HCT116 (cell line): ENCODE measurements at regions not wholly inside any gene's neighbourhood (a gene's known extent, or its start where the extent isn't known, plus 50 kb on each side); places are given as distances from the start of the nearest gene placed in this dataset.

Source experiments
- ATAC-seq: fragments of 200-7000 bp; cut with Tn5 transposase; 2 replicates; pipeline ENCODE4 v1.9.1; 2020; ENCODE audit warnings: mild to moderate bottlenecking, moderate library complexity
- BruUV-seq: library from RNA; stranded (reverse); fragments of 400-500 nt; replicated peaks from 2 replicates; lab custom pipeline; 2021; lab: Mats Ljungman, UMichigan
- CTCF ChIA-PET: fragments of 300-600 bp; sonication (Branson Sonifier 250); formaldehyde crosslinking; loops from one replicate; lab custom pipeline; 2021; ENCODE audit warnings: antibody characterized with exemption; lab: Charles Lee
- POLR2A ChIA-PET: fragments of 300-600, 350-600 bp; sonication (Branson Sonifier 250); formaldehyde crosslinking; loops from one replicate; lab custom pipeline; 2021; ENCODE audit warnings: antibody characterized with exemption; lab: Charles Lee
- RAD21 ChIA-PET, 2 experiments: fragments of 300-600 bp; sonication (Branson Sonifier 250); formaldehyde crosslinking; loops; one replicate each; lab custom pipeline; 2023; ENCODE audit warnings: low total read pairs in 2 of 2; ENCODE audit not compliant: uncharacterized antibody in 2 of 2, unreplicated experiment in 2 of 2, low non-redundant PET in 1 of 2; lab: Charles Lee
- DNase-seq: peaks from one replicate; pipeline ENCODE4 v3.0.0-alpha.2; 2010; ENCODE audit warnings: low read depth, low spot score
- H2AFZ ChIP-seq: fragments of 200-600 bp; shearing (Covaris generic), sonication (generic); 2 replicates; pipeline ENCODE4 v1.6.1; 2017; ENCODE audit warnings: low read depth, mixed run types, mixed read lengths, antibody characterized with exemption, low read length; ENCODE audit not compliant: poor library complexity, severe bottlenecking
- H3K27ac ChIP-seq: 2 replicates; pipeline ENCODE4 v1.5.1; 2012; ENCODE audit warnings: low read depth, low read length
- H3K27me3 ChIP-seq: fragments of 200-600 bp; sonication (generic); 2 replicates; pipeline ENCODE4 v1.6.1; 2016; ENCODE audit warnings: mixed run types, low read length, mixed read lengths; ENCODE audit not compliant: insufficient read depth
- H3K36me3 ChIP-seq, 2 experiments: fragments of 200-500 bp in 1 of 2; fragments of 200-600 bp in 1 of 2; sonication (Bioruptor generic) in 1 of 2; sonication (generic) in 1 of 2; 2 replicates each; pipeline versions ENCODE4 v1.5.1 to v1.6.1; 2014 to 2016; ENCODE audit warnings: low read length in 2 of 2, inconsistent platforms in 1 of 2, mixed read lengths in 1 of 2, mixed run types in 1 of 2; ENCODE audit not compliant: insufficient read depth in 2 of 2, control insufficient read depth in 1 of 2
- H3K4me1 ChIP-seq, 2 experiments: fragments of 200-600 bp in 1 of 2; sonication (generic) in 1 of 2; 2 replicates each; pipeline versions ENCODE4 v1.5.1 to v1.6.1; 2012 to 2017; ENCODE audit warnings: low read length in 2 of 2, inconsistent platforms in 1 of 2, mild to moderate bottlenecking in 1 of 2, mixed read lengths in 1 of 2, mixed run types in 1 of 2, moderate library complexity in 1 of 2; ENCODE audit not compliant: insufficient read depth in 2 of 2, control insufficient read depth in 1 of 2
- H3K4me2 ChIP-seq: fragments of 200-600 bp; sonication (generic); 2 replicates; pipeline ENCODE4 v1.6.1; 2017; ENCODE audit warnings: mixed run types, low read length, mixed read lengths
- H3K4me3 ChIP-seq, 2 experiments: fragments of 200-600 bp in 1 of 2; sonication (generic) in 1 of 2; replicated peaks in 1 of 2; 2 replicates each; pipeline ENCODE4 v1.5.1; 2011 to 2016; ENCODE audit warnings: low read length in 2 of 2, control low read depth in 1 of 2, low read depth in 1 of 2, mild to moderate bottlenecking in 1 of 2, mixed read lengths in 1 of 2, mixed run types in 1 of 2
- H3K79me2 ChIP-seq: fragments of 200-600 bp; sonication (generic); 2 replicates; pipeline ENCODE4 v1.6.1; 2017; ENCODE audit warnings: mild to moderate bottlenecking, mixed run types, low read length, moderate library complexity, mixed read lengths; ENCODE audit not compliant: insufficient read depth
- H3K9ac ChIP-seq: fragments of 200-600 bp; sonication (generic); 2 replicates; pipeline ENCODE4 v1.6.1; 2016; ENCODE audit warnings: low read length, mixed read lengths
- H3K9me2 ChIP-seq: fragments of 200-600 bp; sonication (generic), shearing (Covaris generic); 2 replicates; pipeline ENCODE4 v1.6.1; 2017; ENCODE audit warnings: mixed run types, mild to moderate bottlenecking, moderate library complexity; ENCODE audit not compliant: insufficient read depth
- H3K9me3 ChIP-seq, 2 experiments: fragments of 200-500 bp in 1 of 2; fragments of 200-600 bp in 1 of 2; sonication (Bioruptor generic) in 1 of 2; sonication (generic) in 1 of 2; 2 replicates each; pipeline ENCODE4 v1.6.1; 2014 to 2017; ENCODE audit warnings: low read length in 2 of 2, mixed read lengths in 2 of 2, inconsistent platforms in 1 of 2, low read depth in 1 of 2, mild to moderate bottlenecking in 1 of 2, mixed run types in 1 of 2, moderate library complexity in 1 of 2; ENCODE audit not compliant: control insufficient read depth in 1 of 2, insufficient read depth in 1 of 2
- H4K20me1 ChIP-seq: fragments of 200-600 bp; sonication (generic), shearing (Covaris generic); 2 replicates; pipeline ENCODE4 v1.6.1; 2017; ENCODE audit warnings: mixed run types, mild to moderate bottlenecking, moderate library complexity; ENCODE audit not compliant: insufficient read depth
- CBX3 ChIP-seq: IDR thresholded peaks from 2 replicates; pipeline ENCODE4 v1.6.1; 2012; ENCODE audit warnings: low read depth
- CEBPB ChIP-seq: IDR thresholded peaks from 2 replicates; pipeline ENCODE4 v1.6.1; 2012; ENCODE audit warnings: low read depth
- EZH2phosphoT487 ChIP-seq: fragments of 200-600 bp; IDR thresholded peaks from 2 replicates; pipeline ENCODE4 v1.6.1; 2018; ENCODE audit warnings: antibody characterized with exemption, borderline replicate concordance
- JUND ChIP-seq: IDR thresholded peaks from 2 replicates; pipeline ENCODE4 v1.6.1; 2012
- POLR2A ChIP-seq: IDR thresholded peaks from 2 replicates; pipeline ENCODE4 v1.7.0; 2011; ENCODE audit warnings: borderline replicate concordance; ENCODE audit not compliant: insufficient read depth, insufficient read length; ENCODE audit errors: extremely low read depth
- RAD21 ChIP-seq: IDR thresholded peaks from 2 replicates; pipeline ENCODE4 v1.6.1; 2012; ENCODE audit warnings: low read depth, mild to moderate bottlenecking
- TCF7L2 ChIP-seq: IDR thresholded peaks from 2 replicates; pipeline ENCODE4 v1.7.0; 2011; ENCODE audit warnings: borderline replicate concordance, inconsistent platforms; ENCODE audit not compliant: insufficient read depth, insufficient read length; ENCODE audit errors: extremely low read depth
- YY1 ChIP-seq: IDR thresholded peaks from 2 replicates; pipeline ENCODE4 v1.6.1; 2011; ENCODE audit warnings: low read length, low read depth, moderate library complexity, mild to moderate bottlenecking; ENCODE audit not compliant: insufficient replicate concordance; ENCODE audit errors: extremely low read depth
- ZFX ChIP-seq: fragments of 450-650 bp; IDR thresholded peaks from 2 replicates; pipeline ENCODE4 v1.6.1; 2017
- intact Hi-C: fragments of 100-400 bp; cut with micrococcal nuclease; formaldehyde crosslinking; loops from 2 replicates; pipeline ENCODE4 v1.10.0; 2022
- TF ChIP-seq, protein P1 (sequence below): IDR thresholded peaks from 2 replicates; pipeline ENCODE4 v1.6.1; 2012
- TF ChIP-seq, protein P2 (sequence below): IDR thresholded peaks from 2 replicates; pipeline ENCODE4 v1.6.1; 2012; ENCODE audit warnings: low read depth
- TF ChIP-seq, protein P3 (sequence below): IDR thresholded peaks from 2 replicates; pipeline ENCODE4 v1.6.1; 2011; ENCODE audit warnings: mild to moderate bottlenecking, low read length, moderate library complexity; ENCODE audit not compliant: insufficient replicate concordance; ENCODE audit errors: extremely low read depth
- TF ChIP-seq, protein P4 (sequence below): IDR thresholded peaks from 2 replicates; pipeline ENCODE4 v1.6.1; 2012

DNA sequence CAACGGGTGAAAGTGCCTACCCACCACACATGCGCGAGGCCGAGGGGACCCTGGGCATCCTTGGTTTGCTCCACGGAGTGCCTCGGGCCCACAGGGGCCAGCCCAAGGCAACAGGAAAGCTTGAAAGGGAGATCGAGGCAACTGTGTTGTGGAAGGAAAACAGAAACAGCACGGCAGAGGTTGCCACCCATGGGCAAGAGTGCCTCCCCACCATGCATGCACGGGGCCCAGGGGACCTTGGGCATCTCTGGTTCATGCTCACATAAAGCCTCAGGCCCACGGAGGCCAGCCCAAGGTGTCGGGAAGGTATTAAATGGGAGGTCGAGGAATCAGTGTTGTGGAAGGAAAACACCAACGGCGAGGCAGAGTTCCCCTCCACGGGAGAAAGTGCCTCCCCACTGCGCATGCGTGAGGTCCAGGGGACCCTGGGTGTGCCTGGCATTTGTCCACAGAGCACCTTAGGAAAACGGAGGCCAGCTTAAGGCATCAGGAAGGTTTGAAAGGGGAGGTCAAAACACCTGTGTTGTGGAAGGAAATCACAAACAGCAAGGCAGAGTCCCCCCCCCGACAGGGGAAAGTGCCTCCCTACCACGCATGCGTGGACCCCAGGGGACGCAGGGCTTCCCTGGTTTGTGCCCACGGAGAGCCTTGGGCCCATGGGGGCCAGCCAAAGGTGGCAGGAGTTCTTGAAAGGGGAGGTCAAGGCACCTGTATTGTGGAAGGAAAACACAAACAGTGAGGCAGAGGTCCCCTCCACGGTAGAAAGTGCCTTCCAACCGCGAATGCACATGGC, 367.3 kb downstream of the ALG10 start:
- ChIA-PET RAD21 (no interaction called here), POLR2A (no interaction called here)
- no TSS peak for BruUV-seq

DNA sequence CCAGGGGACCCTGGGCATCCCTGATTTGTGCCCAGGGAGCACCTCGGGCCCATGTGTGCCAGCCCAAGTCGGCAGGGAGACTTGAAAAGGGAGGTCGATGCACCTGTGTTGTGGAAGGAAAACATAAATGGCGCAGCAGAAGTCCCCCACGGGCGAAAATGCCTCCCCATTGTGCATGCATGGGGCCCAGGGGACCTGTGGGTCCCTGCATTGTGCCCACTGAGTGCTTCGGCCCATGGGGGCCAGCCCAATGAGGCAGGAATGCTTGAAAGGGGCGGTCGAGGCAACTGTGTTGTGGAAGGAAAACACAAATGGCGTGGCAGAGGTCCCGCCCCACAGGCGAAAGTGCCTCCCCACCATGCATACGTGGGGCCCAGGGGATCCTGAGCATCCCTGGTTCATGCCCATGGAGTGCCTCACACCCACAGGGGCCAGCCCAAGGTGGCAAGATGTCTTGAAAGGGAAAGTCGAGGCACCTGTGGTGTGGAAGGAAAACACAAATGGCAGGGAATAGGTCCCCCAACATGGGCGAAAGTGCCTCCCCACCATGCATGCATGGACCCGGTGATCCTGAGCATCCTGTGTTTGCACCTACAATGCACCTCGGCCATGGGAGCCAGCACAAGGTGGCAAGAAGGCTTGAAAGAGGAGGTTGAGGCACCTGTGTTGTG, 368.0 kb downstream of the ALG10 start:
- no peaks in the 10 kb centered on the region for H3K9me3 ChIP-seq
- H3K27me3 ChIP-seq, result no peaks in the 10 kb centered on the region
- H3K79me2 ChIP-seq, result no peaks in the 10 kb centered on the region
- no peaks in the 10 kb centered on the region for H3K36me3 ChIP-seq
- H3K27ac ChIP-seq, result no peak overlapping the region
- DNase-seq (no peak), ATAC-seq (no peak)
- BruUV-seq, result no TSS peak
- H4K20me1 ChIP-seq, result no peaks in the 10 kb centered on the region
- no peaks in the 10 kb centered on the region for H3K4me1 ChIP-seq
- intact Hi-C loops, result no loop called here
- H2AFZ ChIP-seq, result no peak overlapping the region
- CTCF ChIA-PET, result no interaction called here
- H3K9ac ChIP-seq, result no peak overlapping the region
- POLR2A ChIA-PET, result no interaction called here
- H3K4me2 ChIP-seq, result no peak overlapping the region
- RAD21 ChIA-PET, result no interaction called here
- H3K9me2 ChIP-seq, result no peaks in the 10 kb centered on the region
- no peak overlapping the region for H3K4me3 ChIP-seq
- no peak for TF ChIP-seq JUND
- TF ChIP-seq, protein P1, sequence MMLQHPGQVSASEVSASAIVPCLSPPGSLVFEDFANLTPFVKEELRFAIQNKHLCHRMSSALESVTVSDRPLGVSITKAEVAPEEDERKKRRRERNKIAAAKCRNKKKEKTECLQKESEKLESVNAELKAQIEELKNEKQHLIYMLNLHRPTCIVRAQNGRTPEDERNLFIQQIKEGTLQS, result no peak
- TF ChIP-seq, protein P2, sequence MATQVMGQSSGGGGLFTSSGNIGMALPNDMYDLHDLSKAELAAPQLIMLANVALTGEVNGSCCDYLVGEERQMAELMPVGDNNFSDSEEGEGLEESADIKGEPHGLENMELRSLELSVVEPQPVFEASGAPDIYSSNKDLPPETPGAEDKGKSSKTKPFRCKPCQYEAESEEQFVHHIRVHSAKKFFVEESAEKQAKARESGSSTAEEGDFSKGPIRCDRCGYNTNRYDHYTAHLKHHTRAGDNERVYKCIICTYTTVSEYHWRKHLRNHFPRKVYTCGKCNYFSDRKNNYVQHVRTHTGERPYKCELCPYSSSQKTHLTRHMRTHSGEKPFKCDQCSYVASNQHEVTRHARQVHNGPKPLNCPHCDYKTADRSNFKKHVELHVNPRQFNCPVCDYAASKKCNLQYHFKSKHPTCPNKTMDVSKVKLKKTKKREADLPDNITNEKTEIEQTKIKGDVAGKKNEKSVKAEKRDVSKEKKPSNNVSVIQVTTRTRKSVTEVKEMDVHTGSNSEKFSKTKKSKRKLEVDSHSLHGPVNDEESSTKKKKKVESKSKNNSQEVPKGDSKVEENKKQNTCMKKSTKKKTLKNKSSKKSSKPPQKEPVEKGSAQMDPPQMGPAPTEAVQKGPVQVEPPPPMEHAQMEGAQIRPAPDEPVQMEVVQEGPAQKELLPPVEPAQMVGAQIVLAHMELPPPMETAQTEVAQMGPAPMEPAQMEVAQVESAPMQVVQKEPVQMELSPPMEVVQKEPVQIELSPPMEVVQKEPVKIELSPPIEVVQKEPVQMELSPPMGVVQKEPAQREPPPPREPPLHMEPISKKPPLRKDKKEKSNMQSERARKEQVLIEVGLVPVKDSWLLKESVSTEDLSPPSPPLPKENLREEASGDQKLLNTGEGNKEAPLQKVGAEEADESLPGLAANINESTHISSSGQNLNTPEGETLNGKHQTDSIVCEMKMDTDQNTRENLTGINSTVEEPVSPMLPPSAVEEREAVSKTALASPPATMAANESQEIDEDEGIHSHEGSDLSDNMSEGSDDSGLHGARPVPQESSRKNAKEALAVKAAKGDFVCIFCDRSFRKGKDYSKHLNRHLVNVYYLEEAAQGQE, result no peak
- no peak for TF ChIP-seq EZH2phosphoT487
- TF ChIP-seq, protein P3, sequence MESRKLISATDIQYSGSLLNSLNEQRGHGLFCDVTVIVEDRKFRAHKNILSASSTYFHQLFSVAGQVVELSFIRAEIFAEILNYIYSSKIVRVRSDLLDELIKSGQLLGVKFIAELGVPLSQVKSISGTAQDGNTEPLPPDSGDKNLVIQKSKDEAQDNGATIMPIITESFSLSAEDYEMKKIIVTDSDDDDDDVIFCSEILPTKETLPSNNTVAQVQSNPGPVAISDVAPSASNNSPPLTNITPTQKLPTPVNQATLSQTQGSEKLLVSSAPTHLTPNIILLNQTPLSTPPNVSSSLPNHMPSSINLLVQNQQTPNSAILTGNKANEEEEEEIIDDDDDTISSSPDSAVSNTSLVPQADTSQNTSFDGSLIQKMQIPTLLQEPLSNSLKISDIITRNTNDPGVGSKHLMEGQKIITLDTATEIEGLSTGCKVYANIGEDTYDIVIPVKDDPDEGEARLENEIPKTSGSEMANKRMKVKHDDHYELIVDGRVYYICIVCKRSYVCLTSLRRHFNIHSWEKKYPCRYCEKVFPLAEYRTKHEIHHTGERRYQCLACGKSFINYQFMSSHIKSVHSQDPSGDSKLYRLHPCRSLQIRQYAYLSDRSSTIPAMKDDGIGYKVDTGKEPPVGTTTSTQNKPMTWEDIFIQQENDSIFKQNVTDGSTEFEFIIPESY, result no peak
- TF ChIP-seq CBX3, result no peak

More for the DNA sequence above, 367.3 kb downstream of the ALG10 start:
- intact Hi-C loops, result no loop called here
- Histone ChIP-seq H3K4me3 (no peak overlapping the region), H3K27ac (no peak overlapping the region), H3K9me2 (no peaks in the 10 kb centered on the region), H3K27me3 (no peaks in the 10 kb centered on the region), H4K20me1 (no peaks in the 10 kb centered on the region), H2AFZ (no peak overlapping the region), H3K9me3 (no peaks in the 10 kb centered on the region), H3K4me2 (no peak overlapping the region), H3K79me2 (no peaks in the 10 kb centered on the region), H3K36me3 (no peaks in the 10 kb centered on the region), H3K9ac (no peak overlapping the region), H3K4me1 (no peaks in the 10 kb centered on the region)
- CTCF ChIA-PET, result no interaction called here
- TF ChIP-seq JUND (no peak), YY1 (no peak), CBX3 (no peak), TCF7L2 (no peak), POLR2A (no peak), ZFX (no peak), CEBPB (no peak), EZH2phosphoT487 (no peak), RAD21 (no peak)
- TF ChIP-seq, protein P1, result no peak
- TF ChIP-seq, protein P4, sequence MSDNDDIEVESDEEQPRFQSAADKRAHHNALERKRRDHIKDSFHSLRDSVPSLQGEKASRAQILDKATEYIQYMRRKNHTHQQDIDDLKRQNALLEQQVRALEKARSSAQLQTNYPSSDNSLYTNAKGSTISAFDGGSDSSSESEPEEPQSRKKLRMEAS, result no peak
- ATAC-seq, result no peak
- DNase-seq, result no peak
